BJ (cell line): ENCODE measurements at regions not wholly inside any gene's neighbourhood (a gene's known extent, or its start where the extent isn't known, plus 50 kb on each side); places are given as distances from the start of the nearest gene placed in this dataset.
A peak's percentile ranks its signal among the peaks of the same experiment; 100 is the strongest.

ENCODE experiments used
- CTCF ChIA-PET: fragments of 350-600 bp; formaldehyde crosslinking; extraction: SDS; loops from one replicate; lab custom pipeline; 2021; ENCODE audit warnings: antibody characterized with exemption, inconsistent platforms; lab: Yijun Ruan, JAX
- POLR2A ChIA-PET: fragments of 300-600 bp; sonication (Branson Sonifier 250); formaldehyde crosslinking; extraction: SDS; loops from one replicate; lab custom pipeline; 2021; ENCODE audit warnings: antibody characterized with exemption; lab: Charles Lee
- DNase-seq: peaks from one replicate; pipeline ENCODE4 v3.0.0-alpha.2; 2011; ENCODE audit warnings: low read depth
- H3K27me3 ChIP-seq: 2 replicates; pipeline ENCODE4 v1.6.0; 2011; ENCODE audit warnings: low read length; ENCODE audit not compliant: control insufficient read depth, insufficient read depth
- H3K36me3 ChIP-seq: 2 replicates; pipeline ENCODE4 v1.5.1; 2011; ENCODE audit warnings: low read length; ENCODE audit not compliant: control insufficient read depth, insufficient read depth
- H3K4me3 ChIP-seq: 2 replicates; pipeline ENCODE4 v1.5.1; 2011; ENCODE audit warnings: low read depth, mild to moderate bottlenecking, control low read depth, low read length
- TF ChIP-seq, protein P1 (sequence below): IDR thresholded peaks from 2 replicates; pipeline ENCODE4 v1.5.1; 2011; ENCODE audit warnings: low read depth, mild to moderate bottlenecking, control low read depth, inconsistent platforms, low read length, moderate library complexity; ENCODE audit not compliant: insufficient read depth

DNA sequence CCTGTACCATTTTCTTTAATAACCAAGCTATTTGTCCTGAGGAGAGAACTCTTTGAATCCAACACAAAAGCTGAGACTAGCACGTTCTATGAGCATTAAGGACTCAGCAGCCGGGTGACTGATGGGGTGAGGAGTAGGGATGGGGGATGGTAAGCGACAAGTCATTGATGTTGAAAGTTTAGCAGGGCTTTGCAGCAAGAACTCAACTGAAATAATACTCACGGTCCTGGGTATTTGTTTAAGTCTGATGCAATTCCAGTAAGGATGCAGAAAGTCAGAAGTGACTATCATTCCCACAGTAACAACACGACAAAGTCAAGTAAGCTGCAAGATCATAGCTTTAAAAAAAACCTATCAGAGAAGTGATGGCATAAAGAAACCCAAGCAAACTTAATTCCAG is 131.1 kb downstream of the ACTL7B start:
- H3K36me3 ChIP-seq, result no peaks in the 10 kb centered on the region
- no peak overlapping the region for H3K4me3 ChIP-seq
- TF ChIP-seq, protein P1, sequence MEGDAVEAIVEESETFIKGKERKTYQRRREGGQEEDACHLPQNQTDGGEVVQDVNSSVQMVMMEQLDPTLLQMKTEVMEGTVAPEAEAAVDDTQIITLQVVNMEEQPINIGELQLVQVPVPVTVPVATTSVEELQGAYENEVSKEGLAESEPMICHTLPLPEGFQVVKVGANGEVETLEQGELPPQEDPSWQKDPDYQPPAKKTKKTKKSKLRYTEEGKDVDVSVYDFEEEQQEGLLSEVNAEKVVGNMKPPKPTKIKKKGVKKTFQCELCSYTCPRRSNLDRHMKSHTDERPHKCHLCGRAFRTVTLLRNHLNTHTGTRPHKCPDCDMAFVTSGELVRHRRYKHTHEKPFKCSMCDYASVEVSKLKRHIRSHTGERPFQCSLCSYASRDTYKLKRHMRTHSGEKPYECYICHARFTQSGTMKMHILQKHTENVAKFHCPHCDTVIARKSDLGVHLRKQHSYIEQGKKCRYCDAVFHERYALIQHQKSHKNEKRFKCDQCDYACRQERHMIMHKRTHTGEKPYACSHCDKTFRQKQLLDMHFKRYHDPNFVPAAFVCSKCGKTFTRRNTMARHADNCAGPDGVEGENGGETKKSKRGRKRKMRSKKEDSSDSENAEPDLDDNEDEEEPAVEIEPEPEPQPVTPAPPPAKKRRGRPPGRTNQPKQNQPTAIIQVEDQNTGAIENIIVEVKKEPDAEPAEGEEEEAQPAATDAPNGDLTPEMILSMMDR, result no peak
- POLR2A ChIA-PET, result no interaction called here
- DNase-seq, result peak; percentile 49
- no peaks in the 10 kb centered on the region for H3K27me3 ChIP-seq
- CTCF ChIA-PET, result interaction anchor here (0.8 kb wide), 1 partner anchor 37 kb away, joined by 3 read pairs; no protein-coding TSS in a partner anchor

DNA sequence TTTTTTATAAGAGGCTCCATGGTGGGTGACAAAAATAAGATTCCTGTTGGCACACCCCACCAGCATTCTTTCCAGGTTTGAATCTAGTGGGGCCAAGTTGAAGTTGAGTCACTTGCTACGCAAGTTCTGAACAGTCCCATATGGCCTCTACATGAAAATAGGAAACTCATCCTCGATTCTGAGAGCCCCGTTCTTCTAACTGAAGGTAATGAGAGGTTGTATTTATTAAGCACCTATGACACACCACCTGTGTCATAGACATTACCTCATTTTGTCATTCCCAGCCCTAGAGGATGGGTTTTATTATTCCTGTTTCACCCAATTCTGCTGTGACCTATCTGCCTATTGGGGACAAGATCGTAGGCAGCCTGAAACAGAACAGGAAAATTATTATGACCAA is 131.7 kb downstream of the ACTL7B start:
- POLR2A ChIA-PET, result no interaction called here
- TF ChIP-seq, protein P1, result no peak
- no peaks in the 10 kb centered on the region for H3K27me3 ChIP-seq
- CTCF ChIA-PET, result interaction anchor here (0.6 to 0.8 kb wide), 2 partner anchors 38 to 524 kb away, joined by 3 read pairs; no protein-coding TSS in a partner anchor
- no peak for DNase-seq
- no peaks in the 10 kb centered on the region for H3K36me3 ChIP-seq
- no peak overlapping the region for H3K4me3 ChIP-seq

DNA sequence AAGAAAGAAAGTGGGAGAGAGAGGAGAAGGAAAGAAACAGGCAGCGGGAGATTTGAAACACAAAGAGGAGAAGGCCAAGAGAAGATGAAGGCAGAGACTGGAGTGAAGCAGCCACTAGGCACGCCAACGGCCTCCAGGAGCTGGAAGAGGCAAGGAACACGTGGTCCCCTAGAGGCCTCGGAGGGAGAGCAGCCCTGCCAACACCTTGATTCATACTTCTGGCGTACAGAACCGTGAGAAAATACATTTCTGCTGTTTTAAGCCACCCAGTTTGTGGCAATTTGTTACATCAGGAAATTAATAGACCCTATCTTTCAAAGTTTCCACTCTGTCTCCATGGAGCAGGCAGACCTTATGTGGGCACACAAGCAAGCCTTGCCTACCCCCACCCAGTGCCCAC is 133.4 kb downstream of the ACTL7B start:
- DNase-seq, result no peak
- TF ChIP-seq, protein P1, result no peak
- no peaks in the 10 kb centered on the region for H3K27me3 ChIP-seq
- ChIA-PET POLR2A (no interaction called here), CTCF (no interaction called here)
- no peak overlapping the region for H3K4me3 ChIP-seq
- no peaks in the 10 kb centered on the region for H3K36me3 ChIP-seq

DNA sequence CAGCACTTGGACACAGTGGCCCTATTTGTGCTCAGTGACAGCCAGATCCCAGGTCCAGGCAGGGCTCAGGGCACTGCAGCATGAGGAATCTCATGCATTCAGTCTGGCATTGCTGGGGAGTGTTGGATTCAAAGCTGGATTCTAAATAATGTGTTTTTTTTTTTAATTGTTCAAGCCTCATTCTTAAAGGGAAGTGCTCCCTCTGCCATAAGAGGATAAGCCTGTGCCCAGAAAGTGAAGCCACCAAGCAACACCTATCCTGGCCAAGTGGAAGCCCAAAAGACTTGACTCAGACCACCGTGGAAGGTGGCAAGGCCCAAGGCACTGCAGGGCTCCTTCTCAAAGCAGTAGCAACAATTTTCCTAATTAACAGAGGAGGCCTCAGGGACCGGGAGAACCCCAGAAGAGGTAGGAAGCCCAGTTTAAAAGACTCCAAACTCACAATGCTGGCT is 135.6 kb downstream of the ACTL7B start:
- H3K27me3 ChIP-seq, result no peaks in the 10 kb centered on the region
- ChIA-PET POLR2A (interaction anchor here (0.6 kb wide), 1 partner anchor 10 kb away, joined by 3 read pairs; no protein-coding TSS in a partner anchor), CTCF (interaction anchor here (0.9 kb wide), 1 partner anchor 19 kb away, joined by 3 read pairs; no protein-coding TSS in a partner anchor)
- no peaks in the 10 kb centered on the region for H3K36me3 ChIP-seq
- DNase-seq, result no peak
- no peak overlapping the region for H3K4me3 ChIP-seq
- TF ChIP-seq, protein P1, result no peak

DNA sequence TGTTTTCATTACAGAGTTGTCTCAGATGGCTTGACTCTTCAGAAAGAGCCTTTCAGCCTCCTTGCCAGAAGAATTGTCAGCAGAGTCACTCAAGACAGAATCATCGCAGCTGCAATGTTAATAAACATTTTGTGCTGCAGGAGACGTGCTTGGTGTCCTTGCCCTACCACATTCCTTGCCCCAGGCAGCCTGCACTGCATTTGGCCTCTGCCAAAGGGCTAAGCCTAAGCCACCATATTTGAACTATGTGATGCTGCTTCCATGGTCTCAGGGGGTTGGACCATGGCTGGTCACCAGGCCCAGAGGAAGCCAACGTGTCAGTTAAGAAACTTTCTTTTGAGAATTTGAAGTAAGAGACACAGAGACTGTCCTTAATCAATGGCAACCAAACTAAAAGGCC is 145.4 kb downstream of the ACTL7B start:
- CTCF ChIA-PET, result no interaction called here

More for the DNA sequence above, 145.4 kb downstream of the ACTL7B start:
- H3K27me3 ChIP-seq, result no peaks in the 10 kb centered on the region; the same call in 1 of the 2 replicates
- POLR2A ChIA-PET, result no interaction called here
- no peak overlapping the region for H3K4me3 ChIP-seq
- TF ChIP-seq, protein P1, result no peak
- no peaks in the 10 kb centered on the region for H3K36me3 ChIP-seq
- DNase-seq, result no peak
